Kidney epithelial cell (primary cell): ENCODE measurements at regions not wholly inside any gene's neighbourhood (a gene's known extent, or its start where the extent isn't known, plus 50 kb on each side); places are given as distances from the start of the nearest gene placed in this dataset.

ENCODE experiments used
- DNase-seq: peaks from one replicate; pipeline ENCODE4 v3.0.0-alpha.2; 2010; ENCODE audit warnings: low read depth
- H3K27me3 ChIP-seq: 2 replicates; pipeline ENCODE4 v1.6.0; 2011; ENCODE audit warnings: low read length; ENCODE audit not compliant: control insufficient read depth, insufficient read depth
- H3K36me3 ChIP-seq: 2 replicates; pipeline ENCODE4 v1.5.1; 2011; ENCODE audit warnings: low read length; ENCODE audit not compliant: control insufficient read depth, insufficient read depth
- H3K4me3 ChIP-seq: 2 replicates; pipeline ENCODE4 v1.5.1; 2011; ENCODE audit warnings: low read depth, mild to moderate bottlenecking, control low read depth, low read length
- TF ChIP-seq, protein P1 (sequence below): IDR thresholded peaks from 2 replicates; pipeline ENCODE4 v1.5.1; 2011; ENCODE audit warnings: mild to moderate bottlenecking, moderate library complexity, low read length, control low read depth, inconsistent platforms; ENCODE audit not compliant: insufficient read depth, poor library complexity, severe bottlenecking

DNA sequence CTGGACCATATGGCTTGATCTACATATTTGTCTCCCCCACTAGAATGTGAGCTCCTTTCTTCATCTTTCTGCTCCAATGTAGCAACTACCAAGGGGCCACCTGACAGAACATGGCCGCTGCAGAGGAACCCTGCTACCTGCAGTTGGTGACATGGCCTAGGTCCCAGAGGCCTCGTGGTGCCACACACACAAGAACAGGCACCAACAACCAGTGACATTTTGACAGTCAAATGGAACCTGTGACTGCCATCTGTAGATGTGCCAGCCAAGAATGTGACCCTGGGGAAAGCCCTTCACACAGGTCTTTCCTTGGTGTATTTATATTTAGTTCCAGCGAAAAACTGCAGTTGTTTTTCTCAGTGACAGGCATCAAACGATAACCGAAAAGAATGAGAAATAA is 67.9 kb upstream of the ANKRD1 start:
- Histone ChIP-seq H3K36me3 (no peaks in the 10 kb centered on the region), H3K27me3 (no peaks in the 10 kb centered on the region), H3K4me3 (no peak overlapping the region)
- TF ChIP-seq, protein P1, sequence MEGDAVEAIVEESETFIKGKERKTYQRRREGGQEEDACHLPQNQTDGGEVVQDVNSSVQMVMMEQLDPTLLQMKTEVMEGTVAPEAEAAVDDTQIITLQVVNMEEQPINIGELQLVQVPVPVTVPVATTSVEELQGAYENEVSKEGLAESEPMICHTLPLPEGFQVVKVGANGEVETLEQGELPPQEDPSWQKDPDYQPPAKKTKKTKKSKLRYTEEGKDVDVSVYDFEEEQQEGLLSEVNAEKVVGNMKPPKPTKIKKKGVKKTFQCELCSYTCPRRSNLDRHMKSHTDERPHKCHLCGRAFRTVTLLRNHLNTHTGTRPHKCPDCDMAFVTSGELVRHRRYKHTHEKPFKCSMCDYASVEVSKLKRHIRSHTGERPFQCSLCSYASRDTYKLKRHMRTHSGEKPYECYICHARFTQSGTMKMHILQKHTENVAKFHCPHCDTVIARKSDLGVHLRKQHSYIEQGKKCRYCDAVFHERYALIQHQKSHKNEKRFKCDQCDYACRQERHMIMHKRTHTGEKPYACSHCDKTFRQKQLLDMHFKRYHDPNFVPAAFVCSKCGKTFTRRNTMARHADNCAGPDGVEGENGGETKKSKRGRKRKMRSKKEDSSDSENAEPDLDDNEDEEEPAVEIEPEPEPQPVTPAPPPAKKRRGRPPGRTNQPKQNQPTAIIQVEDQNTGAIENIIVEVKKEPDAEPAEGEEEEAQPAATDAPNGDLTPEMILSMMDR: no peak
- DNase-seq: no peak

DNA sequence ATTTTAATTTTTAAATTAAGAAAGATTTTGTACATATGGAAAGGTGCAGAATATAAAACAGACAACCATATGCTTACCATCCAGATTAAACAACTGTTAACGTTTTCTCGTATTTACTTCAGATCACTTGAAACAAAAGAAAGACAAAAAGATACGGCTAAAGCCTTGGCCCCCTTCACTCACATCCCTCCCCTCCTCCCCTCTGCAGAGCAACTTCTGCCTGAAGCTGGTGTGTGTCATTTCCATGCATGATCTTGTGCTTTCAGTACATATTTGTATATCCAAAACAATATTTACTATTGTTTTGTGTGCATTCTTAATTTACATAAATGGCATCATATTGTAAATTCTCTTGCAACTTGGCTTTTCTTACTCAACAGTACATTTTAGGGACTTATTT is 68.5 kb upstream of the ANKRD1 start:
- Histone ChIP-seq H3K27me3 (no peaks in the 10 kb centered on the region), H3K36me3 (no peaks in the 10 kb centered on the region), H3K4me3 (no peak overlapping the region)
- no peak for DNase-seq
- TF ChIP-seq, protein P1: no peak

DNA sequence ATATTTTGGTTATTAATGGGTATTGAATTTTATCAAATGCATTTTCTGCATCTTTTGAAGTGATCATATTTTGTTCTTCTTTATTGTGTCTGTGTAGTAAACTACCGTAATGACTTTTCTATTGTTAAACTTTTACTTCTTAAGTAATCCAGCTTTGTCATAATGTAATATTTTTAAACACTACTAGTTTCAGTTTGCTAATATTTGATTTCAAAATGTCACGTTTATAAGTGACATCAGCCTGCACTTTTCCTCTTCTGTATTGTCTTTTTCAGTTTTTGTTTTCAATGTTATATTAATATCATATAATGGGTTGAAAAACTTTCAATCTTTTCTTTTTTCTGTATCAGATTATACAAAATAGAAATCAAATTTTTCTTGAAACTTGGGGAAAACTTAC is 71.6 kb upstream of the ANKRD1 start:
- TF ChIP-seq, protein P1: no peak
- no peak overlapping the region for H3K4me3 ChIP-seq
- no peaks in the 10 kb centered on the region for H3K36me3 ChIP-seq
- no peak for DNase-seq
- no peaks in the 10 kb centered on the region for H3K27me3 ChIP-seq

DNA sequence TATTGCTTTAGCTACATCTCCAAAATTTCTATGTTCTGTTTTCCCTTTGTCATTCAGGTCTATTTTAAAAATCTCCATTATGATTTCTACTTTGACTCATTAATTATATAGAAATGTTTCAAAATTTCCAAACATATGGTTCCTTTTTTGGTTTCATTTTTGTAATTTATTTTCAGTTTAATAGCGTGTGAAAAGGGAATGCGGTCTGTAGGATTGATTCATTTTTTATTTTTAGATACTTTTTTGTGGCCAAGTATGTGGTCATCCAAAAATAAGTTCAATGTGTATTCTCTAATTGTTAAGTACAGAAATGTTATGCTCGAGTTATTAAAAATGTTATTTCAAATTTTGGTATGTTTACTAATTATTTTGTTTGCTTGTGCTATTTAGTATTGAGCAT is 72.5 kb upstream of the ANKRD1 start:
- TF ChIP-seq, protein P1: no peak
- H3K27me3 ChIP-seq: no peaks in the 10 kb centered on the region
- no peak for DNase-seq
- H3K4me3 ChIP-seq: no peak overlapping the region
- no peaks in the 10 kb centered on the region for H3K36me3 ChIP-seq

DNA sequence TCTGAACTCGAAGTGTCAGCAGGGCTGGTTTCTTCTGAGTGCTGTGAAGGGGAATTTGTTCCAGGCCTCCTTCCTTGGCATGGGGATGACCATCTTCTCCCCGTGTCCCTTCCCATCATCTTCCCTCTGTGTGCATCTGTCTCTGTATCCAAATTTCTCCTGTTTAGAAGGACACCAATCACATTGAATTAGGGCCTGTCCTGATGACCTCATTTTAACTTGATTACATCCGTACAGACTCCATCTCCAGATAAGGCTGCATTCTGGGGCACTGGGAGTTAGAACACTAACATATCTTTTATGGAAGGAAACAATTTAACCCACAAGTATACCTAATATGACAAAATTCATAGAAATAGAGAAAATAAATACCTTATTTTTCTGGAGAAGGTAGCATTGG is 76.8 kb upstream of the ANKRD1 start:
- TF ChIP-seq, protein P1: no peak
- no peak for DNase-seq
- Histone ChIP-seq H3K36me3 (no peaks in the 10 kb centered on the region), H3K4me3 (no peak overlapping the region), H3K27me3 (no peaks in the 10 kb centered on the region)

DNA sequence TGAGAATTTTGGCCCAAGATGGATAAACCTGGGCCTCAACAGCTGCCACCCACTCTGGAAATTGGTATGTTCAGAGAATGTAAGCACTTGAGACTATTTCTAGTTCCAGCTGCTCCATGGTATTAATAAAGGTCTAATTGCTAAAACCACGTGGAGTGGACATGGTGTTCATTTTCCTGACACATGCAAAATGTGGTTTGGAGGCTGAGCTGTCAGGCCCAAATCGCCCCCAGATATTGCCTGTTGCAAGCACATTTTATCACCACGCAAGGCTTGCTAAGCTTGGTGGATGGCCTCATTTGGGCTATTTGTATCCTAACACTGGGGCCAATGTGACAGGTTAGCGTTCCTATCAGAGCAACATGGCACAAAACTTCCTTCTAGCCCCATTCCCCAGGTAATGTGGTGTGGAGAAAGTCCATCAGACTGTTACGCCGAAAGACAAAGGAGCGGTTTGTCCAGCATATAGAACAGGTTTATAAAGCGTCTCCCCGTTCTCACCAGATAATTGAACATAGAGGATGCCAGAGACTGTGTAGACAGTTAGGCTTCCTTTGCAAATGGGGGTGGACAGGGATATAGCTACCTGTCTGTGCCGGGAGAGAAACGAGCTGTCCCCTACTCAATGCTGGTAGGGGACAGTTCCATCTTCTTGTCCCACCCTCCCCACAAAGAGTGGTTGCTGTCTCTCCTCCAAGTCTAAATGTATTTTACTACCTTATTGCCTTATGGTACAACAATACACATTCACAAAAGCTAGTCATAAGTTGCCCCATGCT is 78.0 kb upstream of the ANKRD1 start:
- no peak overlapping the region for H3K4me3 ChIP-seq
- H3K27me3 ChIP-seq: no peaks in the 10 kb centered on the region
- TF ChIP-seq, protein P1: no peak
- no peak for DNase-seq
- H3K36me3 ChIP-seq: no peaks in the 10 kb centered on the region
